ENCODE measurements at regions not wholly inside any gene's neighbourhood (a gene's known extent, or its start where the extent isn't known, plus 50 kb on each side); places are given as distances from the start of the nearest gene placed in this dataset.
"Not testable (repeated sequence)": the region's sequence is repeated elsewhere in the genome, so short reads cannot be mapped to it uniquely, and the experiment has no call there.

- no peak for DNase-seq (ENCODE audit: low spot score)
Observed at GRCh38 chr1:59212706-59213105, 84.2 kb upstream of the FGGY start.

GRCh38 chr1:59214248-59215208 lies 82.4 kb upstream of the FGGY start:
- no peak for DNase-seq (ENCODE audit: low spot score)

- DNase-seq (ENCODE audit: low spot score) = no peak
Observed at GRCh38 chr1:59215766-59216291, 81.1 kb upstream of the FGGY start.

GRCh38 chr1:59217439-59217838 lies 79.5 kb upstream of the FGGY start:
- not testable (repeated sequence) for DNase-seq (ENCODE audit: low spot score)

- no peak for DNase-seq (ENCODE audit: low spot score)
Observed at GRCh38 chr1:59218521-59219236, 78.2 kb upstream of the FGGY start.

- DNase-seq (ENCODE audit: low spot score) = no peak
Observed at GRCh38 chr1:59219916-59220315, 77.0 kb upstream of the FGGY start.

GRCh38 chr1:59220356-59220755 lies 76.5 kb upstream of the FGGY start:
- DNase-seq (ENCODE audit: low spot score) = no peak

GRCh38 chr1:59223198-59223597 lies 73.7 kb upstream of the FGGY start:
- DNase-seq (ENCODE audit: low spot score) = no peak

GRCh38 chr1:59223989-59224634 lies 72.8 kb upstream of the FGGY start:
- DNase-seq (ENCODE audit: low spot score) = no peak

GRCh38 chr1:59225594-59226316 lies 71.1 kb upstream of the FGGY start:
- no peak for DNase-seq (ENCODE audit: low spot score)

GRCh38 chr1:59229138-59229537 lies 67.8 kb upstream of the FGGY start:
- DNase-seq (ENCODE audit: low spot score) = no peak

GRCh38 chr1:59230622-59231021 lies 66.3 kb upstream of the FGGY start:
- DNase-seq (ENCODE audit: low spot score) = no peak

GRCh38 chr1:59232216-59232615 lies 64.7 kb upstream of the FGGY start:
- no peak for DNase-seq (ENCODE audit: low spot score)

- no peak for DNase-seq (ENCODE audit: low spot score)
Observed at GRCh38 chr1:59233444-59233843, 63.5 kb upstream of the FGGY start.

- no peak for DNase-seq (ENCODE audit: low spot score)
Observed at GRCh38 chr1:59236721-59237545, 60.0 kb upstream of the FGGY start.

GRCh38 chr1:59237900-59238299 lies 59.0 kb upstream of the FGGY start:
- DNase-seq (ENCODE audit: low spot score) = no peak

- no peak for DNase-seq (ENCODE audit: low spot score)
Observed at GRCh38 chr1:59238333-59238934, 58.5 kb upstream of the FGGY start.

- DNase-seq (ENCODE audit: low spot score) = no peak
Observed at GRCh38 chr1:59238993-59239392, 57.9 kb upstream of the FGGY start.

GRCh38 chr1:59241909-59242308 lies 55.0 kb upstream of the FGGY start:
- no peak for DNase-seq (ENCODE audit: low spot score)

- no peak for DNase-seq (ENCODE audit: low spot score)
Observed at GRCh38 chr1:59242370-59242769, 54.5 kb upstream of the FGGY start.

Data from CD4-positive, alpha-beta T cell treated with Interleukin-15 for 4 hours (primary cell).